Fibroblast of lung (primary cell): ENCODE measurements at regions not wholly inside any gene's neighbourhood (a gene's known extent, or its start where the extent isn't known, plus 50 kb on each side); places are given as distances from the start of the nearest gene placed in this dataset.

Experiments
- EZH2 ChIP-seq: IDR thresholded peaks from 2 replicates; pipeline ENCODE4 v1.5.1; 2012; ENCODE audit warnings: low read length, control low read depth, mild to moderate bottlenecking; ENCODE audit errors: missing control alignments
- TF ChIP-seq, protein P1 (sequence below), 2 donors: IDR thresholded peaks in 1 of 2; conservative IDR thresholded peaks in 1 of 2; 1 replicate in 1 of 2; 2 replicates in 1 of 2; pipeline ENCODE4 v1.5.1; 2011 to 2012; ENCODE audit warnings: low read length in 2 of 2, control low read depth in 1 of 2, inconsistent platforms in 1 of 2, low read depth in 1 of 2, mild to moderate bottlenecking in 1 of 2

DNA sequence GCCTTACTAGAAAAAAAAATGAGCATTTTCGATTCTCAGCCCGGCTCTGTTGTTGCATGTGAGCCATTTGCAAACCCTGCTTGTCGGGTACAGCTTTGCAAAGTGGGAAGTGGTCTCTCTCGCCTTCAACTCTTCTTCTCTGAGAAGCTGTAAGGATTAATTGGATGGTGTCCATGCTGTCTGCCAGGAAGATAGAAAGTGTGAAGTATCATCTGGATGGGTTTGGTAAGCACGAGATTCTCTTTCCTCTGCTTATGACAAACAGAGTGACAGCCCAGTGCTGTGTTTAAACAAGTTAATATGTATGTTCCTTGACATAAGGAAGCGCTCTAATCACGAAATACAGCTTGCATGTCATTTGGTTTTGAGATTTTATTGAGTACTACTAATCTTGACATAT lies 109.1 kb upstream of the SPATA31D4 start:
- TF ChIP-seq, protein P1, sequence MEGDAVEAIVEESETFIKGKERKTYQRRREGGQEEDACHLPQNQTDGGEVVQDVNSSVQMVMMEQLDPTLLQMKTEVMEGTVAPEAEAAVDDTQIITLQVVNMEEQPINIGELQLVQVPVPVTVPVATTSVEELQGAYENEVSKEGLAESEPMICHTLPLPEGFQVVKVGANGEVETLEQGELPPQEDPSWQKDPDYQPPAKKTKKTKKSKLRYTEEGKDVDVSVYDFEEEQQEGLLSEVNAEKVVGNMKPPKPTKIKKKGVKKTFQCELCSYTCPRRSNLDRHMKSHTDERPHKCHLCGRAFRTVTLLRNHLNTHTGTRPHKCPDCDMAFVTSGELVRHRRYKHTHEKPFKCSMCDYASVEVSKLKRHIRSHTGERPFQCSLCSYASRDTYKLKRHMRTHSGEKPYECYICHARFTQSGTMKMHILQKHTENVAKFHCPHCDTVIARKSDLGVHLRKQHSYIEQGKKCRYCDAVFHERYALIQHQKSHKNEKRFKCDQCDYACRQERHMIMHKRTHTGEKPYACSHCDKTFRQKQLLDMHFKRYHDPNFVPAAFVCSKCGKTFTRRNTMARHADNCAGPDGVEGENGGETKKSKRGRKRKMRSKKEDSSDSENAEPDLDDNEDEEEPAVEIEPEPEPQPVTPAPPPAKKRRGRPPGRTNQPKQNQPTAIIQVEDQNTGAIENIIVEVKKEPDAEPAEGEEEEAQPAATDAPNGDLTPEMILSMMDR (conservative IDR thresholded peaks at IDR 0.05 in 1 of 2, IDR thresholded peaks at IDR 0.05 in 1 of 2; ENCODE audit: low read depth in 1 of 2, low read length in 2 of 2): no peak
- TF ChIP-seq EZH2: no peak
